Activated gamma-delta T cell treated with anti-CD3 and anti-CD28 coated beads, Interleukin-2, amount 50 U/mL, for 16 hours (primary cell): ENCODE measurements at regions not wholly inside any gene's neighbourhood (a gene's known extent, or its start where the extent isn't known, plus 50 kb on each side); places are given as distances from the start of the nearest gene placed in this dataset.
"Not testable (repeated sequence)": the region's sequence is repeated elsewhere in the genome, so short reads cannot be mapped to it uniquely, and the experiment has no call there.

Source experiments
- DNase-seq: peaks from one replicate; pipeline ENCODE4 v3.0.0-alpha.2; 2020; ENCODE audit warnings: low read depth

GRCh38 chr14:22297376-22297775 lies 291.6 kb downstream of the DAD1 start:
- DNase-seq, result no peak

- no peak for DNase-seq
Measured at GRCh38 chr14:22296722-22297121, 292.3 kb downstream of the DAD1 start.

- no peak for DNase-seq
Measured at GRCh38 chr14:22296088-22296487, 292.9 kb downstream of the DAD1 start.

- no peak for DNase-seq
Measured at GRCh38 chr14:22291406-22291805, 297.6 kb downstream of the DAD1 start.

- DNase-seq, result no peak
Measured at GRCh38 chr14:22289570-22289969, 299.5 kb downstream of the DAD1 start.

- no peak for DNase-seq
Measured at GRCh38 chr14:22285991-22286390, 303.0 kb downstream of the DAD1 start.

GRCh38 chr14:22282949-22283348 lies 306.1 kb downstream of the DAD1 start:
- no peak for DNase-seq

GRCh38 chr14:22282417-22282816 lies 306.6 kb downstream of the DAD1 start:
- no peak for DNase-seq

- DNase-seq, result not testable (repeated sequence)
Measured at GRCh38 chr14:22281447-22281874, 307.6 kb downstream of the DAD1 start.

- no peak for DNase-seq
Measured at GRCh38 chr14:22280497-22281316, 308.3 kb downstream of the DAD1 start.

- DNase-seq, result no peak
Measured at GRCh38 chr14:22276913-22277816, 311.9 kb downstream of the DAD1 start.

GRCh38 chr14:22271838-22272799 lies 316.9 kb downstream of the DAD1 start:
- DNase-seq, result no peak

GRCh38 chr14:22268875-22269274 lies 320.1 kb downstream of the DAD1 start:
- DNase-seq, result no peak

- no peak for DNase-seq
Measured at GRCh38 chr14:22266683-22267082, 322.3 kb downstream of the DAD1 start.

- no peak for DNase-seq
Measured at GRCh38 chr14:22266142-22266442, 322.9 kb downstream of the DAD1 start.

- no peak for DNase-seq
Measured at GRCh38 chr14:22265319-22266141, 323.5 kb downstream of the DAD1 start.

- DNase-seq, result no peak
Measured at GRCh38 chr14:22264759-22265158, 324.3 kb downstream of the DAD1 start.

GRCh38 chr14:22263961-22264360 lies 325.1 kb downstream of the DAD1 start:
- no peak for DNase-seq

GRCh38 chr14:22262881-22263280 lies 326.1 kb downstream of the DAD1 start:
- no peak for DNase-seq

GRCh38 chr14:22255017-22255950 lies 333.7 kb downstream of the DAD1 start:
- no peak for DNase-seq
